NCI-H345 (cell line): ENCODE measurements at regions not wholly inside any gene's neighbourhood (a gene's known extent, or its start where the extent isn't known, plus 50 kb on each side); places are given as distances from the start of the nearest gene placed in this dataset.

Experiments
- DNase-seq: peaks from one replicate; lab custom pipeline; 2025; lab: John Stamatoyannopoulos, UW

GRCh38 chr10:60666221-60666620 is 112.1 kb upstream of the CDK1 start:
- DNase-seq: peak; percentile 64

- no peak for DNase-seq
Measured at GRCh38 chr10:60664859-60665258, 113.4 kb upstream of the CDK1 start.

- peak; percentile 88 for DNase-seq
Measured at GRCh38 chr10:60663850-60664249, 114.4 kb upstream of the CDK1 start.

GRCh38 chr10:60662917-60663614 is 115.2 kb upstream of the CDK1 start:
- DNase-seq: no peak

GRCh38 chr10:60661637-60662036 is 116.6 kb upstream of the CDK1 start:
- no peak for DNase-seq

- DNase-seq: no peak
Measured at GRCh38 chr10:60660625-60661024, 117.7 kb upstream of the CDK1 start.

GRCh38 chr10:60654813-60655464 is 123.3 kb upstream of the CDK1 start:
- no peak for DNase-seq

- no peak for DNase-seq
Measured at GRCh38 chr10:60652628-60653027, 125.7 kb upstream of the CDK1 start.

GRCh38 chr10:60650378-60650800 is 127.9 kb upstream of the CDK1 start:
- DNase-seq: no peak

GRCh38 chr10:60649485-60650377 is 128.5 kb upstream of the CDK1 start:
- DNase-seq: peak; percentile 76

- DNase-seq: no peak
Measured at GRCh38 chr10:60648761-60649160, 129.5 kb upstream of the CDK1 start.

- DNase-seq: peak; percentile 41
Measured at GRCh38 chr10:60646966-60647796, 131.1 kb upstream of the CDK1 start.

GRCh38 chr10:60645980-60646379 is 132.3 kb upstream of the CDK1 start:
- DNase-seq: no peak

GRCh38 chr10:60644436-60645130 is 133.7 kb upstream of the CDK1 start:
- DNase-seq: no peak

GRCh38 chr10:60643874-60644273 is 134.4 kb upstream of the CDK1 start:
- no peak for DNase-seq

- DNase-seq: no peak
Measured at GRCh38 chr10:60629332-60629731, 148.9 kb upstream of the CDK1 start.

GRCh38 chr10:60627778-60628748 is 150.2 kb upstream of the CDK1 start:
- no peak for DNase-seq

- DNase-seq: no peak
Measured at GRCh38 chr10:60626037-60626436, 152.2 kb upstream of the CDK1 start.

GRCh38 chr10:60623627-60624026 is 154.7 kb upstream of the CDK1 start:
- no peak for DNase-seq

- DNase-seq: no peak
Measured at GRCh38 chr10:60621018-60621417, 157.3 kb upstream of the CDK1 start.
